ENCODE measurements at regions not wholly inside any gene's neighbourhood (a gene's known extent, or its start where the extent isn't known, plus 50 kb on each side); places are given as distances from the start of the nearest gene placed in this dataset.

GRCh38 chr12:23126794-23127193 lies 501.8 kb downstream of the ETNK1 start:
- H3K36me3 Mint-ChIP-seq (ENCODE audit: low read depth, unreplicated experiment): no peaks in the 10 kb centered on the region
- no peak overlapping the region for H3K4me3 Mint-ChIP-seq (ENCODE audit: unreplicated experiment)
- DNase-seq (ENCODE audit: low spot score): no peak
- no peak overlapping the region for H3K27ac Mint-ChIP-seq (ENCODE audit: unreplicated experiment)
- no peaks in the 10 kb centered on the region for H3K4me1 Mint-ChIP-seq (ENCODE audit: unreplicated experiment)
- TF ChIP-seq, protein P1, sequence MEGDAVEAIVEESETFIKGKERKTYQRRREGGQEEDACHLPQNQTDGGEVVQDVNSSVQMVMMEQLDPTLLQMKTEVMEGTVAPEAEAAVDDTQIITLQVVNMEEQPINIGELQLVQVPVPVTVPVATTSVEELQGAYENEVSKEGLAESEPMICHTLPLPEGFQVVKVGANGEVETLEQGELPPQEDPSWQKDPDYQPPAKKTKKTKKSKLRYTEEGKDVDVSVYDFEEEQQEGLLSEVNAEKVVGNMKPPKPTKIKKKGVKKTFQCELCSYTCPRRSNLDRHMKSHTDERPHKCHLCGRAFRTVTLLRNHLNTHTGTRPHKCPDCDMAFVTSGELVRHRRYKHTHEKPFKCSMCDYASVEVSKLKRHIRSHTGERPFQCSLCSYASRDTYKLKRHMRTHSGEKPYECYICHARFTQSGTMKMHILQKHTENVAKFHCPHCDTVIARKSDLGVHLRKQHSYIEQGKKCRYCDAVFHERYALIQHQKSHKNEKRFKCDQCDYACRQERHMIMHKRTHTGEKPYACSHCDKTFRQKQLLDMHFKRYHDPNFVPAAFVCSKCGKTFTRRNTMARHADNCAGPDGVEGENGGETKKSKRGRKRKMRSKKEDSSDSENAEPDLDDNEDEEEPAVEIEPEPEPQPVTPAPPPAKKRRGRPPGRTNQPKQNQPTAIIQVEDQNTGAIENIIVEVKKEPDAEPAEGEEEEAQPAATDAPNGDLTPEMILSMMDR (IDR thresholded peaks at IDR 0.05; ENCODE audit: unreplicated experiment): peak; percentile 27
- no peaks in the 10 kb centered on the region for H3K9me3 Mint-ChIP-seq (ENCODE audit: unreplicated experiment)
- no peaks in the 10 kb centered on the region for H3K27me3 Mint-ChIP-seq (ENCODE audit: unreplicated experiment)

- H3K4me3 Mint-ChIP-seq (ENCODE audit: unreplicated experiment): no peak overlapping the region
- DNase-seq (ENCODE audit: low spot score): no peak
- no peaks in the 10 kb centered on the region for H3K4me1 Mint-ChIP-seq (ENCODE audit: unreplicated experiment)
- no peak overlapping the region for H3K27ac Mint-ChIP-seq (ENCODE audit: unreplicated experiment)
- TF ChIP-seq, protein P1 (IDR thresholded peaks at IDR 0.05; ENCODE audit: unreplicated experiment): no peak
- H3K36me3 Mint-ChIP-seq (ENCODE audit: low read depth, unreplicated experiment): no peaks in the 10 kb centered on the region
- no peaks in the 10 kb centered on the region for H3K27me3 Mint-ChIP-seq (ENCODE audit: unreplicated experiment)
- no peaks in the 10 kb centered on the region for H3K9me3 Mint-ChIP-seq (ENCODE audit: unreplicated experiment)
These were observed 502.7 kb downstream of the ETNK1 start for GRCh38 chr12:23127701-23128100.

DNA sequence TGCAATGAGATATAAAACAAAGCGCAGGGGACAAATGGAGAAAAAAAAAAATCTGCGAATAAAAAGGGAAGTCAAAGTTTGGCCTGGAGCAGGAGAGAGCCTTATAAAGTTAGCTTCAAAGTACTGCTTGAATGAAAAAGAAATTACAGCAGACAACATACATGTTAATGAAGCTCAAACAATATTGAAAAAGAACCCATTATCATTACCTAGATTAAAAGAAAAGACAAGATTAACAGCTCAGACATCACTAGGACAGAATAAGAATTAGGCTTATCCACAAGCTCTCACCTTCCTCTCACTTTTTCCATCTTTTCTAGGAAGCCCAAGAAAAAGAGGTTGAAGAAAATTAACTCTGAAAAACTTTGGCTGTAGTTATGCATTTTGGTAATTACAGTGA lies 503.5 kb downstream of the ETNK1 start:
- TF ChIP-seq, protein P1 (IDR thresholded peaks at IDR 0.05; ENCODE audit: unreplicated experiment): no peak
- no peak overlapping the region for H3K27ac Mint-ChIP-seq (ENCODE audit: unreplicated experiment)
- H3K27me3 Mint-ChIP-seq (ENCODE audit: unreplicated experiment): no peaks in the 10 kb centered on the region
- no peaks in the 10 kb centered on the region for H3K9me3 Mint-ChIP-seq (ENCODE audit: unreplicated experiment)
- no peak overlapping the region for H3K4me3 Mint-ChIP-seq (ENCODE audit: unreplicated experiment)
- no peak for DNase-seq (ENCODE audit: low spot score)
- H3K4me1 Mint-ChIP-seq (ENCODE audit: unreplicated experiment): no peaks in the 10 kb centered on the region
- H3K36me3 Mint-ChIP-seq (ENCODE audit: low read depth, unreplicated experiment): no peaks in the 10 kb centered on the region

- no peak overlapping the region for H3K4me3 Mint-ChIP-seq (ENCODE audit: unreplicated experiment)
- H3K4me1 Mint-ChIP-seq (ENCODE audit: unreplicated experiment): no peaks in the 10 kb centered on the region
- H3K27me3 Mint-ChIP-seq (ENCODE audit: unreplicated experiment): no peaks in the 10 kb centered on the region
- no peak overlapping the region for H3K27ac Mint-ChIP-seq (ENCODE audit: unreplicated experiment)
- no peaks in the 10 kb centered on the region for H3K36me3 Mint-ChIP-seq (ENCODE audit: low read depth, unreplicated experiment)
- no peaks in the 10 kb centered on the region for H3K9me3 Mint-ChIP-seq (ENCODE audit: unreplicated experiment)
- TF ChIP-seq, protein P1 (IDR thresholded peaks at IDR 0.05; ENCODE audit: unreplicated experiment): no peak
- no peak for DNase-seq (ENCODE audit: low spot score)
These were observed 507.4 kb downstream of the ETNK1 start for GRCh38 chr12:23132357-23132756.

- H3K9me3 Mint-ChIP-seq (ENCODE audit: unreplicated experiment): no peaks in the 10 kb centered on the region
- TF ChIP-seq, protein P1 (IDR thresholded peaks at IDR 0.05; ENCODE audit: unreplicated experiment): no peak
- DNase-seq (ENCODE audit: low spot score): no peak
- no peaks in the 10 kb centered on the region for H3K27me3 Mint-ChIP-seq (ENCODE audit: unreplicated experiment)
- no peaks in the 10 kb centered on the region for H3K36me3 Mint-ChIP-seq (ENCODE audit: low read depth, unreplicated experiment)
- no peak overlapping the region for H3K4me3 Mint-ChIP-seq (ENCODE audit: unreplicated experiment)
- no peak overlapping the region for H3K27ac Mint-ChIP-seq (ENCODE audit: unreplicated experiment)
- H3K4me1 Mint-ChIP-seq (ENCODE audit: unreplicated experiment): no peaks in the 10 kb centered on the region
These were observed 508.5 kb downstream of the ETNK1 start for GRCh38 chr12:23133471-23133870.

Data from endothelial cell (in vitro differentiated cells).